ENCODE measurements at regions not wholly inside any gene's neighbourhood (a gene's known extent, or its start where the extent isn't known, plus 50 kb on each side); places are given as distances from the start of the nearest gene placed in this dataset.

- TF ChIP-seq POLR2A (IDR thresholded peaks at IDR 0.05): no peak
- TF ChIP-seq CTCF (IDR thresholded peaks at IDR 0.05): no peak
These were observed 149.8 kb upstream of the RASGEF1B start for GRCh38 chr4:81621490-81621889.

Measured in transverse colon (tissue), 3 donors.